ENCODE measurements at regions not wholly inside any gene's neighbourhood (a gene's known extent, or its start where the extent isn't known, plus 50 kb on each side); places are given as distances from the start of the nearest gene placed in this dataset.

DNA sequence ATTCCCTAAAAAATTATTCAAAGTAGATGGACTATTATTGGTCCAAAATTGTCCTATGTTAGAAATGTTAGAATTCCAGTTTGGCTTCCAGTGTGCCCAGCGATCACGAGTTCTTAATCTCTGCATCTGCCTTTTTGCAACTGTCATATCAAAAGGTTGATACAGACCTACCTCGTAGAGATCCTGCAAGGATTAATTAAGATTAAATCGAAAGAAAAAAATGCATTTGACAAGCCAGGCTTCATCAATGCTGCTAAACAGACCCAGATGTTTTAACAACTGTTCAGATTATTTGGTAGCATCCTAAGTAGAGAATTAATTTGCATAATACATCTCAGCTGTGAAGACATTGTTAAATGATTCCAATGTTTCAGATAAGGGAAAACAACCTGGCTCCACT is 336.5 kb downstream of the CRPPA start:
- no peak for TF ChIP-seq CTCF (IDR thresholded peaks at IDR 0.05; ENCODE audit: low read depth, low read length)
- TF ChIP-seq MYC (IDR thresholded peaks at IDR 0.05; ENCODE audit: low read depth, low read length) = no peak
- no peak overlapping the region for H3K4me3 ChIP-seq (ENCODE audit: low read depth, low read length)
- DNase-seq (ENCODE audit: low read depth) = no peak

- DNase-seq (ENCODE audit: low read depth) = no peak
- H3K4me3 ChIP-seq (ENCODE audit: low read depth, low read length) = no peak overlapping the region
- TF ChIP-seq, protein P1, sequence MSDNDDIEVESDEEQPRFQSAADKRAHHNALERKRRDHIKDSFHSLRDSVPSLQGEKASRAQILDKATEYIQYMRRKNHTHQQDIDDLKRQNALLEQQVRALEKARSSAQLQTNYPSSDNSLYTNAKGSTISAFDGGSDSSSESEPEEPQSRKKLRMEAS (IDR thresholded peaks at IDR 0.05; ENCODE audit: low read depth, low read length) = no peak
- TF ChIP-seq CTCF (IDR thresholded peaks at IDR 0.05; ENCODE audit: low read depth, low read length) (no peak), POLR2A (IDR thresholded peaks at IDR 0.05; ENCODE audit: extremely low read depth, insufficient read length) (no peak), MYC (IDR thresholded peaks at IDR 0.05; ENCODE audit: low read depth, low read length) (no peak)
These were observed 337.0 kb downstream of the CRPPA start for GRCh38 chr7:16084370-16084769.

- no peak for DNase-seq (ENCODE audit: low read depth)
- no peak for TF ChIP-seq CTCF (IDR thresholded peaks at IDR 0.05; ENCODE audit: low read depth, low read length)
- TF ChIP-seq POLR2A (IDR thresholded peaks at IDR 0.05; ENCODE audit: extremely low read depth, insufficient read length) = no peak
- no peak for TF ChIP-seq MYC (IDR thresholded peaks at IDR 0.05; ENCODE audit: low read depth, low read length)
- TF ChIP-seq, protein P1 (IDR thresholded peaks at IDR 0.05; ENCODE audit: low read depth, low read length) = no peak
- H3K4me3 ChIP-seq (ENCODE audit: low read depth, low read length) = no peak overlapping the region
These were observed 337.4 kb downstream of the CRPPA start for GRCh38 chr7:16083931-16084330.

DNA sequence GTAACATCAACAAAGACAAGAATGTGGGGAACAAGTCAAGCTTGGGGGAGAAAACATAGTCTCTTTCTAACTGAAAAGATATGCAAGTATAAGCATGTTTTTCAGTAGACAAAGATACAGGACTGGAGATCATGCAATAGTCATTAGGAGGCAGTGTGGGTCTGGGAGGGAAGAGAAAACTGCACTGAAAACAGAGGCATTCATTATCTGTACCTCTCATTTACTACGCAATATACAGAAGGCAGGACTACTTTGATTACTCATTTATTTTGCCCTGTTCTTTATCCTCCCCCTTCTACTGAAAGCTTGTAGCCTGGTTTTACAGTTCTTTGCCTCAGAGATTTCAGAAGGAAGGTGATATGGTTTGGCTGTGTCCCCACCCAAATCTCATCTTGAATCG is 341.2 kb downstream of the CRPPA start:
- TF ChIP-seq MYC (IDR thresholded peaks at IDR 0.05; ENCODE audit: low read depth, low read length) (no peak), CTCF (IDR thresholded peaks at IDR 0.05; ENCODE audit: low read depth, low read length) (no peak), POLR2A (IDR thresholded peaks at IDR 0.05; ENCODE audit: extremely low read depth, insufficient read length) (no peak)
- TF ChIP-seq, protein P1 (IDR thresholded peaks at IDR 0.05; ENCODE audit: low read depth, low read length) = no peak
- no peak for DNase-seq (ENCODE audit: low read depth)
- no peak overlapping the region for H3K4me3 ChIP-seq (ENCODE audit: low read depth, low read length)

DNA sequence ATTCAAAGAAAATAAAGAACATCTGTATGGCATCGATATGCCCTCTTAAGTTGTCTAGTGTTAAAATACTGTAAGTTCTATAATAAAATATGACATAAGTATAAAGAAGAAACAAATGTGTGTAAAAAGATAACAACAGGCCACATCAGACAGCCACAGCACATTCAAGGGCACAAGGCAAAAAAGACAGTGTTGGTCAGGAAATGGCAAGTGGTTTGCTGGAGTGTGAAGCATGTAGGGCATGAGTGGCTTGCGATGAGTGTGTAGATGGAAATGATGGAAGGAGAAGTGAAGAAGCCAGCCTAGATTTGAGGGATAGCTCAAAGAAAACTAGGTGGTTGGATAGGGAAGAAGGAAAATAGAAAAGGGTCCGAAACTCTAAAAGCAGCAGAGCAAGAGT is 341.6 kb downstream of the CRPPA start:
- H3K4me3 ChIP-seq (ENCODE audit: low read depth, low read length) = no peak overlapping the region
- TF ChIP-seq CTCF (IDR thresholded peaks at IDR 0.05; ENCODE audit: low read depth, low read length) (no peak), MYC (IDR thresholded peaks at IDR 0.05; ENCODE audit: low read depth, low read length) (no peak), POLR2A (IDR thresholded peaks at IDR 0.05; ENCODE audit: extremely low read depth, insufficient read length) (no peak)
- TF ChIP-seq, protein P1 (IDR thresholded peaks at IDR 0.05; ENCODE audit: low read depth, low read length) = no peak
- no peak for DNase-seq (ENCODE audit: low read depth)

Measured in NB4 (cell line).